Heart left ventricle (tissue), 16 donors: ENCODE measurements at regions not wholly inside any gene's neighbourhood (a gene's known extent, or its start where the extent isn't known, plus 50 kb on each side); places are given as distances from the start of the nearest gene placed in this dataset.

Experiments
- ATAC-seq, 4 donors: fragments of 200-7000 bp; cut with Tn5 transposase; one replicate each; pipeline ENCODE4 v1.9.1; 2020 to 2022; ENCODE audit warnings: moderate library complexity in 4 of 4, mild to moderate bottlenecking in 3 of 4, moderate number of reproducible peaks in 1 of 4
- DNase-seq, 5 donors: peaks; one replicate each; pipeline ENCODE4 v3.0.0-alpha.2; 2020
- H3K27ac ChIP-seq, 12 donors: fragments of 200-600 bp; sonication (generic) in 4 of 12; one replicate each; pipeline versions ENCODE4 v1.5.0 to v1.8.0; 2016 to 2022; ENCODE audit warnings: mild to moderate bottlenecking in 2 of 12
- H3K27me3 ChIP-seq, 9 donors: fragments of 200-600 bp; sonication (generic) in 2 of 9; one replicate each; pipeline versions ENCODE4 v1.5.1 to v1.8.0; 2016 to 2022; ENCODE audit warnings: mild to moderate bottlenecking in 3 of 9
- H3K36me3 ChIP-seq, 9 donors: fragments of 200-600 bp; sonication (generic) in 2 of 9; one replicate each; pipeline versions ENCODE4 v1.5.0 to v1.8.0; 2018 to 2022; ENCODE audit warnings: mild to moderate bottlenecking in 2 of 9
- H3K4me1 ChIP-seq, 12 donors: fragments of 200-600 bp; sonication (generic) in 4 of 12; one replicate each; pipeline versions ENCODE4 v1.5.0 to v1.8.0; 2016 to 2022; ENCODE audit warnings: mild to moderate bottlenecking in 3 of 12
- H3K4me3 ChIP-seq, 12 donors: fragments of 200-600 bp; sonication (generic) in 4 of 12; one replicate each; pipeline versions ENCODE4 v1.5.0 to v1.8.0; 2017 to 2022; ENCODE audit warnings: mild to moderate bottlenecking in 9 of 12, moderate library complexity in 4 of 12
- H3K9me3 ChIP-seq, 12 donors: fragments of 200-600 bp; sonication (generic) in 4 of 12; one replicate each; pipeline versions ENCODE4 v1.5.0 to v1.8.0; 2016 to 2022; ENCODE audit warnings: mild to moderate bottlenecking in 1 of 12
- CTCF ChIP-seq, 12 donors: fragments of 200-600 bp; sonication (generic) in 4 of 12; IDR thresholded peaks; one replicate each; pipeline versions ENCODE4 v1.5.0 to v1.8.0; 2018 to 2022; ENCODE audit warnings: antibody characterized with exemption in 12 of 12, mild to moderate bottlenecking in 5 of 12
- POLR2A ChIP-seq, 2 donors: fragments of 450-650 bp; IDR thresholded peaks; one replicate each; pipeline ENCODE4 v1.6.1; 2017; ENCODE audit warnings: antibody characterized with exemption in 2 of 2, mild to moderate bottlenecking in 2 of 2, moderate library complexity in 2 of 2
- WGBS, 4 donors: extraction: QIAGEN DNeasy Blood & Tissue Kit in 2 of 4; methylation state at CpG; one replicate each; pipeline versions ENCODE4 v1.1.5 to v1.1.7; 2013 to 2018; 5-methylcytosine and 5-hydroxymethylcytosine counted together
- intact Hi-C, 10 donors: fragments of 100-400 bp; cut with DNase I; formaldehyde crosslinking; loops; one replicate each; pipeline versions ENCODE4 v1.11.1 to v1.14.2; 2022
- donor health status: ischemic (EF 13 %, LVEDD 7.1; RV severe dilation, severe dysfunction).
- donor health status: healthy with polysubstance abuse.
- donor health status: DM: no; HTN: yes; CAD: no.
- donor health status: DM: no; HTN: no; CAD: no.
- donor health status: ischemic (EF 25% LVEDD 6.9; RV normal size, moderate dysfunction).
- donor health status: ischemic (EF 25% LVEDD 5.7; RV mildly dilated, moderate dysfunction).
- donor health status: healthy.
- donor health status: DM: yes; HTN: yes; CAD: no.
- donor health status: ischemic (EF 35%, LVEDD 5.7; RV mildly dilated, moderate dysfunction).
- donor health status: nonischemic (EF 11% LVEDD 7.7; RV severe dilation, severe dysfunction).
- donor health status: DM: yes; HTN: yes; CAD: no.
- donor health status: PGD.
- donor health status: ischemic (EF 29% LVEDD 5.4; RV normal size, mild dysfunction).
- donor health status: nonischemic (EF 23%, LVEDD 6.1; RV moderate dilation, normal function).

GRCh38 chr3:36211652-36211999, 168.7 kb upstream of the STAC start:
- TF ChIP-seq POLR2A (IDR thresholded peaks at IDR 0.05) (no peak), CTCF (IDR thresholded peaks at IDR 0.05) (no peak)
- Histone ChIP-seq H3K4me3 (no peak overlapping the region), H3K4me1 (no peaks in the 10 kb centered on the region), H3K9me3 (no peaks in the 10 kb centered on the region), H3K27ac (no peak overlapping the region), H3K36me3 (no peaks in the 10 kb centered on the region), H3K27me3 (no peaks in the 10 kb centered on the region)
- intact Hi-C loops = no loop called here
- ATAC-seq (no peak), DNase-seq (no peak)

GRCh38 chr3:36212251-36212650, 168.1 kb upstream of the STAC start:
- ATAC-seq (no peak), DNase-seq (no peak)
- H3K4me3 ChIP-seq = no peak overlapping the region
- 77 to 92% (median 84%) methylated on average over 2 of the region's 2 CpGs for WGBS, 4 donors
- TF ChIP-seq CTCF (IDR thresholded peaks at IDR 0.05) (no peak), POLR2A (IDR thresholded peaks at IDR 0.05) (no peak)
- intact Hi-C loops = no loop called here
- no peaks in the 10 kb centered on the region for H3K36me3 ChIP-seq
- H3K27ac ChIP-seq = no peak overlapping the region
- H3K27me3 ChIP-seq = no peaks in the 10 kb centered on the region
- H3K9me3 ChIP-seq = no peaks in the 10 kb centered on the region
- H3K4me1 ChIP-seq = no peaks in the 10 kb centered on the region

- Histone ChIP-seq H3K27me3 (no peaks in the 10 kb centered on the region), H3K4me3 (no peak overlapping the region), H3K27ac (no peak overlapping the region), H3K9me3 (no peaks in the 10 kb centered on the region), H3K4me1 (no peaks in the 10 kb centered on the region), H3K36me3 (no peaks in the 10 kb centered on the region)
- no peak for ATAC-seq
- 80 to 88% (median 85%) methylated on average over 3 of the region's 3 CpGs for WGBS, 4 donors
- no peak for DNase-seq
- TF ChIP-seq CTCF (IDR thresholded peaks at IDR 0.05) (no peak), POLR2A (IDR thresholded peaks at IDR 0.05) (no peak)
- intact Hi-C loops = no loop called here
Measured at GRCh38 chr3:36214460-36214859, 165.8 kb upstream of the STAC start.

GRCh38 chr3:36215241-36215640, 165.1 kb upstream of the STAC start:
- TF ChIP-seq POLR2A (IDR thresholded peaks at IDR 0.05) (no peak), CTCF (IDR thresholded peaks at IDR 0.05) (no peak)

More at GRCh38 chr3:36215241-36215640, 165.1 kb upstream of the STAC start:
- no peak for ATAC-seq
- DNase-seq = no peak
- Histone ChIP-seq H3K4me1 (no peaks in the 10 kb centered on the region), H3K27me3 (no peaks in the 10 kb centered on the region), H3K4me3 (no peak overlapping the region), H3K36me3 (no peaks in the 10 kb centered on the region), H3K9me3 (no peaks in the 10 kb centered on the region), H3K27ac (no peak overlapping the region)
- intact Hi-C loops = no loop called here
- WGBS, 4 donors = 45 to 60% (median 58%) methylated on average over 1 of the region's 1 CpG
